Thymus (tissue), 11 donors: ENCODE measurements at regions not wholly inside any gene's neighbourhood (a gene's known extent, or its start where the extent isn't known, plus 50 kb on each side); places are given as distances from the start of the nearest gene placed in this dataset.

Experiments used
- DNase-seq, 9 donors: peaks; one replicate each; pipeline ENCODE4 v3.0.0-alpha.2; 2013; ENCODE audit warnings: low spot score in 9 of 9, low read depth in 6 of 9, missing footprints in 1 of 9
- H3K27ac ChIP-seq, 2 donors: one replicate each; pipeline ENCODE4 v1.5.1; 2013; ENCODE audit warnings: control low read depth in 1 of 2, low read depth in 1 of 2, low read length in 1 of 2, mild to moderate bottlenecking in 1 of 2, moderate library complexity in 1 of 2
- H3K27me3 ChIP-seq, 2 donors: one replicate each; pipeline ENCODE4 v1.5.1; 2013; ENCODE audit warnings: low read length in 1 of 2; ENCODE audit not compliant: control insufficient read depth in 2 of 2, insufficient read depth in 1 of 2
- H3K36me3 ChIP-seq, 2 donors: one replicate each; pipeline ENCODE4 v1.5.1; 2013; ENCODE audit warnings: low read length in 1 of 2, mild to moderate bottlenecking in 1 of 2, moderate library complexity in 1 of 2; ENCODE audit not compliant: control insufficient read depth in 2 of 2, insufficient read depth in 2 of 2
- H3K4me1 ChIP-seq, 2 donors: one replicate each; pipeline ENCODE4 v1.5.1; 2013; ENCODE audit warnings: low read length in 2 of 2; ENCODE audit not compliant: control insufficient read depth in 2 of 2, insufficient read depth in 2 of 2
- H3K4me3 ChIP-seq, 2 donors: one replicate each; pipeline ENCODE4 v1.5.1; 2013; ENCODE audit warnings: low read length in 2 of 2, control low read depth in 1 of 2, mild to moderate bottlenecking in 1 of 2
- H3K9me3 ChIP-seq, 2 donors: one replicate each; pipeline ENCODE4 v1.5.1; 2013; ENCODE audit warnings: low read length in 1 of 2, mild to moderate bottlenecking in 1 of 2; ENCODE audit not compliant: control insufficient read depth in 2 of 2, insufficient read depth in 1 of 2
- WGBS: extraction: QIAGEN DNeasy Blood & Tissue Kit; methylation state at CpG from one replicate; pipeline ENCODE4 v1.1.7; 2013; 5-methylcytosine and 5-hydroxymethylcytosine counted together
- donor health status: healthy.

- DNase-seq: no peak
- 87% methylated on average over 2 of the region's 2 CpGs for WGBS
- Histone ChIP-seq H3K4me1 (no peaks in the 10 kb centered on the region), H3K4me3 (no peak overlapping the region), H3K9me3 (no peaks in the 10 kb centered on the region), H3K36me3 (no peaks in the 10 kb centered on the region), H3K27me3 (no peaks in the 10 kb centered on the region), H3K27ac (no peak overlapping the region)
These were observed 751.2 kb upstream of the ZNF608 start for GRCh38 chr5:125497651-125498050.

GRCh38 chr5:125499636-125500332, 753.3 kb upstream of the ZNF608 start:
- no peaks in the 10 kb centered on the region for H3K4me1 ChIP-seq
- no peaks in the 10 kb centered on the region for H3K36me3 ChIP-seq
- no peak overlapping the region for H3K4me3 ChIP-seq
- H3K9me3 ChIP-seq: no peaks in the 10 kb centered on the region
- WGBS: 90% methylated on average over 2 of the region's 2 CpGs
- H3K27ac ChIP-seq: no peak overlapping the region
- DNase-seq: no peak
- H3K27me3 ChIP-seq: no peaks in the 10 kb centered on the region

- H3K27ac ChIP-seq: no peak overlapping the region
- H3K9me3 ChIP-seq: no peaks in the 10 kb centered on the region
- no peak overlapping the region for H3K4me3 ChIP-seq
- no peaks in the 10 kb centered on the region for H3K36me3 ChIP-seq
- 96% methylated on average over 2 of the region's 2 CpGs for WGBS
- H3K27me3 ChIP-seq: no peaks in the 10 kb centered on the region
- no peak for DNase-seq
- H3K4me1 ChIP-seq: no peaks in the 10 kb centered on the region
These were observed 755.0 kb upstream of the ZNF608 start for GRCh38 chr5:125501396-125501795.

DNA sequence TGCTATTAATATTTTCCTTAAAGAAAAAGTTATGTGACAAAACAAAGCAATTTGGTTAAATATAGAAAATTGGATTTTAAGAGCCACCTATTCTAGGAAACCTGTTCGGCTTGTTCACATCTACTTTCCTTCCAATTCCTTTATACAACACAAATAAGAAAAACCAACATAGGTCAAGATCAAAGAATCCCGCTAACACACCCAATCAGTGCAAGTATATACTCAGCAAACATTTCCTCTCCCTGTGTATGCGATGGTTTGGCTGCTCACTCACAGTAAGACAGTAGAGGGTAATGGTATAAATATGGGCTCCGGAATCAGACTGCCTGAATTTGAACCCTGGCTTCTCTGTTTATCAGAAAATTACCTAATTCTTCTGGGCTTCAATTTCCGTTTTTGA, 757.5 kb upstream of the ZNF608 start:
- DNase-seq: no peak
- H3K9me3 ChIP-seq: no peaks in the 10 kb centered on the region
- no peaks in the 10 kb centered on the region for H3K4me1 ChIP-seq
- no peak overlapping the region for H3K4me3 ChIP-seq
- 94% methylated on average over 5 of the region's 5 CpGs for WGBS
- no peak overlapping the region for H3K27ac ChIP-seq
- H3K27me3 ChIP-seq: no peaks in the 10 kb centered on the region
- no peaks in the 10 kb centered on the region for H3K36me3 ChIP-seq

DNA sequence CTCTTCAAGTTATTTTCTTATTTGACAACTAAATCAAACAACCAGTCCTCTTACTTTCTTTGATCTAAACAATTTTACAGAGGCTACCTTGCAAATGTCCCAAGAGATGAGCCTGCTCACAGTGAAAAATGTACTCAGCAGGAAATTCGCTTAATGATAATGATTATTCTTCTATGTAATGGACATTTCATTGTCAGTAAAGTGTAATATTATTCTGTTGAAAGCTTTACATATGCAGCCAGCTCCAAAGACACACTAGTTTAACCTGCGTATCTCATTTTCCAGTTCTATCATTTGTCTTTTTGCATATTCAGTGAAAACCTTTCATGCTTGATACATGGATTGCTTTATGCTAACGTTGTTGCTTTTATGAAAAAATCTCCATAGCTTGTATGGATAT, 758.7 kb upstream of the ZNF608 start:
- Histone ChIP-seq H3K27ac (no peak overlapping the region), H3K36me3 (no peaks in the 10 kb centered on the region), H3K4me3 (no peak overlapping the region), H3K4me1 (no peaks in the 10 kb centered on the region), H3K27me3 (no peaks in the 10 kb centered on the region), H3K9me3 (no peaks in the 10 kb centered on the region)
- WGBS: 94% methylated on average over 3 of the region's 3 CpGs
- DNase-seq: no peak

DNA sequence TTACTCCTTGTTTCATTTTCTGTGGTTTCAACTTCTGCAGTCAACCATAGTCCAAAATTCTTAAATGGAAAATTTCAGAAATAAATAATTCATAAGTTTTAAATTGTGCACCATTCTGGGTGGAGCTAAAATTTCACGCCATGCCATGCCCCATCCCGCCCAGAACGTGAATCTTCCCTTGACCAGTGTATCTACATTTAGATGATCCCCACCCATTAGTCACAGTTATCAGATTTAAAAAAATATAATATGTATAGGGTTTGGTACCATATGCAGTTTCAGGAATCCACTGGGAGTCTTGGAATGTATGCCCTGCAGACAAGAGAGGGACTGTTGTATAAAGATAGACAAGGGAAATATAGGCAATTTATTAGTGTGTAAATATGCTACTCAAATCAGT, 759.7 kb upstream of the ZNF608 start:
- WGBS: 97% methylated on average over 3 of the region's 3 CpGs
- H3K4me1 ChIP-seq: no peaks in the 10 kb centered on the region
- no peak overlapping the region for H3K27ac ChIP-seq
- H3K9me3 ChIP-seq: no peaks in the 10 kb centered on the region
- no peak overlapping the region for H3K4me3 ChIP-seq
- no peaks in the 10 kb centered on the region for H3K36me3 ChIP-seq
- H3K27me3 ChIP-seq: no peaks in the 10 kb centered on the region
- no peak for DNase-seq

GRCh38 chr5:125508225-125508624, 761.8 kb upstream of the ZNF608 start:
- no peaks in the 10 kb centered on the region for H3K36me3 ChIP-seq
- no peaks in the 10 kb centered on the region for H3K4me1 ChIP-seq
- no peaks in the 10 kb centered on the region for H3K9me3 ChIP-seq
- no peak for DNase-seq
- WGBS: 99% methylated on average over 1 of the region's 1 CpG
- no peaks in the 10 kb centered on the region for H3K27me3 ChIP-seq
- H3K27ac ChIP-seq: no peak overlapping the region
- H3K4me3 ChIP-seq: no peak overlapping the region

DNA sequence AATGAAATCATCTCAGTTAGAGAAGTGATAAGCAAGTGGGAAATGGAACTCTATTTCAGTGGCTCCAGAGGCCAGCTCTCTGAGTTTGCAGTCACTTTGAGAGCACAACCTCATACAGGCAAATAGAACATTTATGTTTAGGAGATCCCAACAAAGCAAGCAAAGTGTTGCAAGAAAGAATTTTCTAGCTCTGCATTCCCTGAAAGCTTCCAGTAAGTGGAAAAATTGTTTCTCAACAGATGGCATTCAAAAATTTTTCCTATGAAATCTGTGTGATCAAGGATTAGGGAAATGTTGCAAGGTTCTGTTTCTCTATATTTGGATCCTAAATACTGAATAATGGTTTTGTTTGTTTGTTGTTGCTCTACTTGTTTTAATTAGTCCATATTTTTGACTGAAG, 764.2 kb upstream of the ZNF608 start:
- no peak overlapping the region for H3K4me3 ChIP-seq
- no peak overlapping the region for H3K27ac ChIP-seq
- H3K9me3 ChIP-seq: no peaks in the 10 kb centered on the region
- no peaks in the 10 kb centered on the region for H3K4me1 ChIP-seq
- no peaks in the 10 kb centered on the region for H3K36me3 ChIP-seq
- no peaks in the 10 kb centered on the region for H3K27me3 ChIP-seq
- DNase-seq: no peak

GRCh38 chr5:125517973-125518550, 771.6 kb upstream of the ZNF608 start:
- DNase-seq: no peak
- H3K4me3 ChIP-seq: no peak overlapping the region
- no peaks in the 10 kb centered on the region for H3K9me3 ChIP-seq
- H3K4me1 ChIP-seq: no peaks in the 10 kb centered on the region
- no peaks in the 10 kb centered on the region for H3K27me3 ChIP-seq
- 92% methylated on average over 3 of the region's 3 CpGs for WGBS
- H3K27ac ChIP-seq: no peak overlapping the region
- H3K36me3 ChIP-seq: no peaks in the 10 kb centered on the region
